HG02763 (cell line): ENCODE measurements at regions not wholly inside any gene's neighbourhood (a gene's known extent, or its start where the extent isn't known, plus 50 kb on each side); places are given as distances from the start of the nearest gene placed in this dataset.
"Not testable (repeated sequence)": the region's sequence is repeated elsewhere in the genome, so short reads cannot be mapped to it uniquely, and the experiment has no call there.

Source experiments
- ATAC-seq: cut with Tn5 transposase; IDR thresholded peaks from one replicate; pipeline ENCODE4 v1.9.1; 2021; ENCODE audit warnings: mild to moderate bottlenecking, moderate library complexity; ENCODE audit not compliant: unreplicated experiment

- no peak for ATAC-seq
These were observed 146.3 kb downstream of the ANXA2 start for GRCh38 chr15:60251300-60252070.

GRCh38 chr15:60254416-60254815 is 143.4 kb downstream of the ANXA2 start:
- no peak for ATAC-seq

GRCh38 chr15:60255390-60255789 is 142.4 kb downstream of the ANXA2 start:
- peak; percentile 85 for ATAC-seq

- ATAC-seq, result no peak
These were observed 140.1 kb downstream of the ANXA2 start for GRCh38 chr15:60257591-60258159.

- ATAC-seq, result no peak
These were observed 138.3 kb downstream of the ANXA2 start for GRCh38 chr15:60259469-60259868.

GRCh38 chr15:60264088-60264487 is 133.7 kb downstream of the ANXA2 start:
- no peak for ATAC-seq

- no peak for ATAC-seq
These were observed 133.2 kb downstream of the ANXA2 start for GRCh38 chr15:60264566-60264965.

GRCh38 chr15:60265057-60265456 is 132.7 kb downstream of the ANXA2 start:
- ATAC-seq, result no peak

- no peak for ATAC-seq
These were observed 125.2 kb downstream of the ANXA2 start for GRCh38 chr15:60272623-60273022.

- ATAC-seq, result no peak
These were observed 122.2 kb downstream of the ANXA2 start for GRCh38 chr15:60275624-60276023.

- no peak for ATAC-seq
These were observed 118.9 kb downstream of the ANXA2 start for GRCh38 chr15:60278879-60279278.

GRCh38 chr15:60280259-60280658 is 117.5 kb downstream of the ANXA2 start:
- no peak for ATAC-seq

GRCh38 chr15:60283936-60284335 is 113.8 kb downstream of the ANXA2 start:
- no peak for ATAC-seq

GRCh38 chr15:60295901-60296300 is 101.9 kb downstream of the ANXA2 start:
- not testable (repeated sequence) for ATAC-seq

- ATAC-seq, result no peak
These were observed 100.7 kb downstream of the ANXA2 start for GRCh38 chr15:60297047-60297446.
